ENCODE measurements at regions not wholly inside any gene's neighbourhood (a gene's known extent, or its start where the extent isn't known, plus 50 kb on each side); places are given as distances from the start of the nearest gene placed in this dataset.

DNA sequence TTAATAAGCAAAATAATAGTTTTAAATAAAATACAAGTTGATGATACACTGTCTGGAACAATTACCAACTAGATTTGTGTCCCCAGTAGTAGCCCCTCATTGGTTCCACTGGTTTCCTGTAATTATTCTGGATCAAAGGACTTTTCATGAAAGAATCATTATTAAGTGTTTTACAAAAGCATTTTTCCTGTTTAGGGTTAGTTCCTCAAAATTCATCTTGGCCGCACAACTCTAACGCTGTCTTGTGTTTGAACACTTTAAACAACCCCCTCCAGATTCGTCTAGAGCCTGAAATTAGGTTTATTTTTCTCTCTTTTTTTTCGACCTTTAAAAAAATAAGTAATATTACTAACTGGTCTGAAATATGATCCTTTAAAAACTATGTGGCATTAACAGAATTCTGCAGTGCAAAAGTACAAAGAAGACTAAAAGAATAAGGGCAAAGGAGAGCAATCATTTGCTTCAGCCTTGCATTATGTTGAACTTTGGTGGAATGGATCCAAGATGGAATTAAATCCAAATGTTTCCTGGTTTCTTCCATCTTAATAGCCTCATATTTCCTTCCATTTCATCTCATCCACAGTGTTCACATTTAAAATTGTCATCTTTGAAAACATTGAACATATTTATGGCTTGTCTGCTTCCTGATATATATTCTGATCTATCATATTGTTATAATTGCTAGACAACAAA lies 678.4 kb downstream of the IRS1 start:
- TF ChIP-seq, protein P1, sequence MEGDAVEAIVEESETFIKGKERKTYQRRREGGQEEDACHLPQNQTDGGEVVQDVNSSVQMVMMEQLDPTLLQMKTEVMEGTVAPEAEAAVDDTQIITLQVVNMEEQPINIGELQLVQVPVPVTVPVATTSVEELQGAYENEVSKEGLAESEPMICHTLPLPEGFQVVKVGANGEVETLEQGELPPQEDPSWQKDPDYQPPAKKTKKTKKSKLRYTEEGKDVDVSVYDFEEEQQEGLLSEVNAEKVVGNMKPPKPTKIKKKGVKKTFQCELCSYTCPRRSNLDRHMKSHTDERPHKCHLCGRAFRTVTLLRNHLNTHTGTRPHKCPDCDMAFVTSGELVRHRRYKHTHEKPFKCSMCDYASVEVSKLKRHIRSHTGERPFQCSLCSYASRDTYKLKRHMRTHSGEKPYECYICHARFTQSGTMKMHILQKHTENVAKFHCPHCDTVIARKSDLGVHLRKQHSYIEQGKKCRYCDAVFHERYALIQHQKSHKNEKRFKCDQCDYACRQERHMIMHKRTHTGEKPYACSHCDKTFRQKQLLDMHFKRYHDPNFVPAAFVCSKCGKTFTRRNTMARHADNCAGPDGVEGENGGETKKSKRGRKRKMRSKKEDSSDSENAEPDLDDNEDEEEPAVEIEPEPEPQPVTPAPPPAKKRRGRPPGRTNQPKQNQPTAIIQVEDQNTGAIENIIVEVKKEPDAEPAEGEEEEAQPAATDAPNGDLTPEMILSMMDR (IDR thresholded peaks at IDR 0.05) = no peak
- no peak for TF ChIP-seq POLR2A (IDR thresholded peaks at IDR 0.05; ENCODE audit: low read depth)

Data from esophagus muscularis mucosa (tissue), 3 donors.